ENCODE measurements at regions not wholly inside any gene's neighbourhood (a gene's known extent, or its start where the extent isn't known, plus 50 kb on each side); places are given as distances from the start of the nearest gene placed in this dataset.

DNA sequence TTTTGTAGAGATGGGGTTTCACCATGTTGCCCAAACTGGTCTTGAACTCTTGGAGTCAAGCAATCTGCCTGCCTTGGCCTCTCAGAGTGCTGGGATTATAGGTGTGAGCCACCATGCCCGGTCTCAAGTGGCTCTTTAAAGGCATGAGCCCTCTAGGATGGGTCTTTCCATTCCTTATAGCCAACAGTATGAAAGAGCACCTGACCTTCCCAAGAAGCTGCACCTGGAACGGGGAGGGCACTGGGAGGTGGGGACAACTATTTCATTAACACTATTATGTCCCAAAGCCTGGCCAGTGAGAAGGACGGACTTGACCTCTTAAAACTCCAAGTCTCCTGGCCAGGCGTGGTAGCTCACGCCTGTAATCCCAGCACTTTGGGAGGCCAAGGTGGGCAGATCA lies 149.7 kb downstream of the ZFP36L2 start:
- TF ChIP-seq, protein P1, sequence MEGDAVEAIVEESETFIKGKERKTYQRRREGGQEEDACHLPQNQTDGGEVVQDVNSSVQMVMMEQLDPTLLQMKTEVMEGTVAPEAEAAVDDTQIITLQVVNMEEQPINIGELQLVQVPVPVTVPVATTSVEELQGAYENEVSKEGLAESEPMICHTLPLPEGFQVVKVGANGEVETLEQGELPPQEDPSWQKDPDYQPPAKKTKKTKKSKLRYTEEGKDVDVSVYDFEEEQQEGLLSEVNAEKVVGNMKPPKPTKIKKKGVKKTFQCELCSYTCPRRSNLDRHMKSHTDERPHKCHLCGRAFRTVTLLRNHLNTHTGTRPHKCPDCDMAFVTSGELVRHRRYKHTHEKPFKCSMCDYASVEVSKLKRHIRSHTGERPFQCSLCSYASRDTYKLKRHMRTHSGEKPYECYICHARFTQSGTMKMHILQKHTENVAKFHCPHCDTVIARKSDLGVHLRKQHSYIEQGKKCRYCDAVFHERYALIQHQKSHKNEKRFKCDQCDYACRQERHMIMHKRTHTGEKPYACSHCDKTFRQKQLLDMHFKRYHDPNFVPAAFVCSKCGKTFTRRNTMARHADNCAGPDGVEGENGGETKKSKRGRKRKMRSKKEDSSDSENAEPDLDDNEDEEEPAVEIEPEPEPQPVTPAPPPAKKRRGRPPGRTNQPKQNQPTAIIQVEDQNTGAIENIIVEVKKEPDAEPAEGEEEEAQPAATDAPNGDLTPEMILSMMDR (IDR thresholded peaks at IDR 0.05): no peak
- no peak for TF ChIP-seq POLR2A (IDR thresholded peaks at IDR 0.05)
